Endodermal cell (in vitro differentiated cells): ENCODE measurements at regions not wholly inside any gene's neighbourhood (a gene's known extent, or its start where the extent isn't known, plus 50 kb on each side); places are given as distances from the start of the nearest gene placed in this dataset.

Experiments used
- DNase-seq: peaks from one replicate; pipeline ENCODE4 v3.0.0-alpha.2; 2017
- H3K27ac ChIP-seq: 2 replicates; pipeline ENCODE4 v1.5.1; 2013; ENCODE audit warnings: mild to moderate bottlenecking, low read depth, low read length, moderate library complexity
- H3K27me3 ChIP-seq: 2 replicates; pipeline ENCODE4 v1.6.1; 2013; ENCODE audit warnings: mild to moderate bottlenecking, low read length, moderate library complexity; ENCODE audit not compliant: insufficient read depth, control insufficient read depth, poor library complexity, severe bottlenecking
- H3K36me3 ChIP-seq: 2 replicates; pipeline ENCODE4 v1.7.0; 2013; ENCODE audit warnings: mild to moderate bottlenecking, low read length, moderate library complexity; ENCODE audit not compliant: control insufficient read depth, insufficient read depth
- H3K4me1 ChIP-seq: one replicate; pipeline ENCODE4 v1.7.0; 2013; ENCODE audit warnings: low read length; ENCODE audit not compliant: control insufficient read depth, insufficient read depth
- H3K4me3 ChIP-seq: 2 replicates; pipeline ENCODE4 v1.5.1; 2013; ENCODE audit warnings: mild to moderate bottlenecking, low read length, moderate library complexity
- H3K9ac ChIP-seq: 2 replicates; pipeline ENCODE4 v1.6.1; 2013; ENCODE audit warnings: mild to moderate bottlenecking, low read length, moderate library complexity; ENCODE audit not compliant: poor library complexity, severe bottlenecking; ENCODE audit errors: extremely low read depth
- H3K9me3 ChIP-seq: 2 replicates; pipeline ENCODE4 v1.6.1; 2013; ENCODE audit warnings: mild to moderate bottlenecking, low read length, moderate library complexity; ENCODE audit not compliant: control insufficient read depth
- H3K27ac Mint-ChIP-seq: 2 replicates; pipeline ENCODE4 v1.8.0; 2020; ENCODE audit warnings: mixed read lengths
- H3K27me3 Mint-ChIP-seq: 2 replicates; pipeline ENCODE4 v1.8.0; 2021; ENCODE audit warnings: mild to moderate bottlenecking, mixed read lengths; ENCODE audit not compliant: insufficient read depth
- H3K36me3 Mint-ChIP-seq: 2 replicates; pipeline ENCODE4 v1.8.0; 2020; ENCODE audit warnings: low read depth, mixed read lengths
- H3K4me1 Mint-ChIP-seq: 2 replicates; pipeline ENCODE4 v1.8.0; 2020; ENCODE audit warnings: mixed read lengths
- H3K4me3 Mint-ChIP-seq: 2 replicates; pipeline ENCODE4 v1.8.0; 2020; ENCODE audit warnings: mild to moderate bottlenecking, moderate library complexity, mixed read lengths
- H3K9me3 Mint-ChIP-seq: 2 replicates; pipeline ENCODE4 v1.8.0; 2020; ENCODE audit warnings: mild to moderate bottlenecking, mixed read lengths
- CTCF ChIP-seq: fragments of 200-600 bp; sonication (generic); conservative IDR thresholded peaks from 2 replicates; pipeline ENCODE4 v1.5.0; 2021; ENCODE audit warnings: antibody characterized with exemption, mild to moderate bottlenecking
- WGBS, 2 experiments: methylation state at CpG; one replicate each; pipeline versions ENCODE4 v1.1.5 to v1.1.7; 2013; ENCODE audit warnings: missing lambda C conversion rate in 2 of 2, mixed read lengths in 1 of 2; ENCODE audit not compliant: insufficient coverage in 1 of 2, insufficient read length in 1 of 2; 5-methylcytosine and 5-hydroxymethylcytosine counted together

- no peak overlapping the region for H3K4me3 Mint-ChIP-seq
- Histone ChIP-seq H3K9ac (no peak overlapping the region), H3K4me3 (no peak overlapping the region), H3K4me1 (no peaks in the 10 kb centered on the region), H3K27me3 (no peaks in the 10 kb centered on the region), H3K27ac (no peak overlapping the region), H3K36me3 (no peaks in the 10 kb centered on the region), H3K9me3 (no peaks in the 10 kb centered on the region)
- WGBS, 2 experiments: 50% methylated on average over 2 of the region's 3 CpGs; no CpG with 5 or more reads in 1 of the 2 experiments
- no peaks in the 10 kb centered on the region for H3K36me3 Mint-ChIP-seq
- no peak for DNase-seq
- no peak for TF ChIP-seq CTCF
- peaks cover 5% of the 10 kb centered on the region for H3K4me1 Mint-ChIP-seq
- H3K9me3 Mint-ChIP-seq: peaks cover 21% of the 10 kb centered on the region
- no peak overlapping the region for H3K27ac Mint-ChIP-seq
- H3K27me3 Mint-ChIP-seq: no peaks in the 10 kb centered on the region
These were observed 312.5 kb upstream of the PDE3A start for GRCh38 chr12:20055856-20056255.

GRCh38 chr12:20057398-20057797, 310.9 kb upstream of the PDE3A start:
- peaks cover 21% of the 10 kb centered on the region for H3K9me3 Mint-ChIP-seq
- no peak for TF ChIP-seq CTCF
- no peak overlapping the region for H3K9ac ChIP-seq
- no peak overlapping the region for H3K4me3 ChIP-seq
- H3K27ac ChIP-seq: no peak overlapping the region
- H3K27me3 Mint-ChIP-seq: no peaks in the 10 kb centered on the region
- H3K36me3 Mint-ChIP-seq: no peaks in the 10 kb centered on the region
- no peaks in the 10 kb centered on the region for H3K36me3 ChIP-seq
- H3K4me1 ChIP-seq: no peaks in the 10 kb centered on the region
- DNase-seq: no peak
- no peaks in the 10 kb centered on the region for H3K27me3 ChIP-seq
- no peak overlapping the region for H3K4me3 Mint-ChIP-seq
- H3K9me3 ChIP-seq: no peaks in the 10 kb centered on the region
- peaks cover 6% of the 10 kb centered on the region for H3K4me1 Mint-ChIP-seq
- WGBS, 2 experiments: 86 to 100% methylated on average over 2 of the region's 5 CpGs
- H3K27ac Mint-ChIP-seq: no peak overlapping the region

- no peak overlapping the region for H3K27ac ChIP-seq
- H3K4me1 ChIP-seq: no peaks in the 10 kb centered on the region
- no peaks in the 10 kb centered on the region for H3K36me3 Mint-ChIP-seq
- H3K4me3 Mint-ChIP-seq: no peak overlapping the region
- H3K9me3 Mint-ChIP-seq: peaks cover 21% of the 10 kb centered on the region
- 99 to 100% methylated on average over 3 to 6 of the region's 6 CpGs for WGBS, 2 experiments
- no peaks in the 10 kb centered on the region for H3K9me3 ChIP-seq
- no peak overlapping the region for H3K4me3 ChIP-seq
- H3K36me3 ChIP-seq: no peaks in the 10 kb centered on the region
- H3K27me3 ChIP-seq: no peaks in the 10 kb centered on the region
- no peaks in the 10 kb centered on the region for H3K27me3 Mint-ChIP-seq
- no peak overlapping the region for H3K9ac ChIP-seq
- TF ChIP-seq CTCF: no peak
- no peak for DNase-seq
- H3K27ac Mint-ChIP-seq: no peak overlapping the region
- peaks cover 6% of the 10 kb centered on the region for H3K4me1 Mint-ChIP-seq
These were observed 305.2 kb upstream of the PDE3A start for GRCh38 chr12:20063116-20063515.
